Activated CD4-positive, alpha-beta T cell treated with anti-CD3 and anti-CD28 coated beads, Interleukin-2, amount 50 U/mL, for 24 hours (primary cell): ENCODE measurements at regions not wholly inside any gene's neighbourhood (a gene's known extent, or its start where the extent isn't known, plus 50 kb on each side); places are given as distances from the start of the nearest gene placed in this dataset.
"Not testable (repeated sequence)": the region's sequence is repeated elsewhere in the genome, so short reads cannot be mapped to it uniquely, and the experiment has no call there.

Experiments
- DNase-seq, 2 donors: peaks; one replicate each; pipeline ENCODE4 v3.0.0-alpha.2; 2020; ENCODE audit warnings: low read depth in 1 of 2, low spot score in 1 of 2

- DNase-seq: no peak
Measured at GRCh38 chr12:131333621-131334440, 377.1 kb upstream of the SFSWAP start.

DNA sequence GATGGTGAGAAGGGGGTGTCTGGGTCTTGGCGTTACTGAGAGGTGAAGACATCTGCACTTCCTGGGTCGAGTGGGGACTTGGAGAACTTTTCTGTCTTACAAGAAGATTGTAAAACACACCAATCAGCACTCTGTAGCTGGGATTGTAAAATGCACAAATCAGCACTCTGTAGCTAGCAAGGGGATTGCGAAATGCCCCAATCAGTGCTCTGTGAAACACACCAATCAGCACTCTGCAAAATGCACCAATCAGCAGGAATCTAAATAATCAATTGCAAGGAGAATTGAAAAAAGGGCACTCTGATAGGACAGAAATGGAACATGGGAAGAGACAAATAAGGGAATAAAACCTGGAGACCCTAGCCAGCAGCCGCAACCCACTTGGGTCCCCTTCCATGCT, 376.1 kb upstream of the SFSWAP start:
- no peak for DNase-seq

GRCh38 chr12:131335456-131335855, 375.4 kb upstream of the SFSWAP start:
- no peak for DNase-seq

- DNase-seq: not testable (repeated sequence)
Measured at GRCh38 chr12:131337861-131338260, 373.0 kb upstream of the SFSWAP start.

DNA sequence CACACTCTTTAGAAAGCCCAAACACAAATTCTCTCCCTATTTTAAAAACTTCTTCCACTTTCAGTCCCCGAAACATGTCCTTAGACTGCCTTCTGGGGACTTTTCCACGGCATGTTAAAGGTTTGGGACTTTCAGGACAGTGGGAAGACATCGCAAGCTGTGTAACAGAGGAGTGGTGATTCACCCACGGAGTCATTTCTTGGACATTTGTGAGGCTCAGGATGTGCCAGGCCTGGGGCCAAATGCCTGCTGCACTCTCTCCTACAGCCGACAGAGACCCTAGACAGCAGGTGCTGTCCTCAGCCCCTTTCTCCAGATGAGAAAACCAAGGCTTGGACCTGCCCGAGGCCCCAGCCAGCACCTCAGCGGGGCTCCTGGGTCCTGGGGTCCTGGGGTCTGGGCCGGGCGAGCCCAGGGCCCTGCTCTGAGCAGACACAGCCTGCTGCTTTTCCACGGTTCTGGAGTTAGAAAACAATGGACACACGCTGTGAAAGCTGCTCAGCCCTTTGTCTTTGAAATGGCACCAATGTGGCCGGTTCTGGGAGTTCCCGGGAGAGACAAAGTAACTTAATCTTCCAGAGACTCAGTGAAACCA, 370.2 kb upstream of the SFSWAP start:
- no peak for DNase-seq

GRCh38 chr12:131341608-131342007, 369.3 kb upstream of the SFSWAP start:
- not testable (repeated sequence) for DNase-seq

DNA sequence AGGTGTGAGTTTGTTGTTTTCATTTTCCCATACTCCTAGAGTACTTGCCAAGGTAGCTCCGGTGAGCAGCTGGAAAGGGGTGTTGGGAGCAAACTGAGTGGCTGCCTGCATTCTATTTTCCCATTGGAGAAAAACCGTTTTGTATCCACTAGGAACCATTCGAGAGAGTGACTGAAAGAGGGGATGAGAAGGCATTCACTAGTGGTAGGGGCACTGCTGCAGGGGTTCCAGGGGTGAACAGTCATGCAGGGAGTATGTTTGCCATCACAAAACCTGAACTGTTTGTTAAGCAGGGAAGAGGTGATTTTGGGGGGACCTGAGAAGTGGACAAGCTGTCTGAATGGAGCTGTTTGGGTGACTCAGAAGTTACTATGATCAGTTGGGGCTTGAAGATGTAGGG, 367.5 kb upstream of the SFSWAP start:
- not testable (repeated sequence) for DNase-seq

- DNase-seq: not testable (repeated sequence)
Measured at GRCh38 chr12:131344715-131345520, 366.0 kb upstream of the SFSWAP start.

GRCh38 chr12:131345521-131346436, 365.1 kb upstream of the SFSWAP start:
- DNase-seq: no peak

DNA sequence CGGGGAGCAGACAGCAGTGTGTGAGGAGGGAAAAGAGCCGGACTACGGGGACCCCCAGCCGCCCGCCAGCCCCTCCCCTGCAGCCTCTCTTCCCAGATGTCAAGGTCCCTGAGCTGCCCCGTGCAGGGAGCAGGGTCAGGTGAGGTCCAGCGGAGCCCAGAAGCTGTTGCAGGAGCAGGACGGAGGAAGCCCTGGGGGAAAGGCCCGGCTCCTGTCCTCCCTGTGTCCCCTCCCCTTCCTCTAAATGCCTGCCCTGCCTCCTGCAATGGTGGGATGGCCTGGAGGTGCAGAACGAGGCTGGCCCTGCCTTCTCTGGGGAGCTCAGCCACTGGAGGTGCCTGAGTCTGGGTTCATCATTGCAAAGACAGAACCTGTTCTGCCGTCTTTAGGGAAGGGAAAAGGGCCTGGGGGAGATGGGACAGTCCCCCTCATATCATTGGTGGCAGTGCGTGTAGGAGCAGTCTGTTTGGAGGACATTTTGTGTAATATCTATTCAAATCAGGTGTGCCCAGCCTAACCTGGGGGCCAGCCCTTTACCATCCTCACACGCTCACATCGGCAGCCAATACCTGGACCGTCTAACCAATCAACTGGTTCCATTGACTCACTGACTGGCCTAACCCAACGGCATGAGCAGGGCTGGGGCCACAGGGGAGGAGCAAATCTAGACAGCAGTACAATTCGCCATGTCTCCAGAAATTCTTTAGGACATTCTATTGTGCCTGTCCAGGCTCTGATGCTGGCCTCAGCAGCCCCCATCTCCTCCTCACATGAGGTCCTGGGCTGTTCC, 364.1 kb upstream of the SFSWAP start:
- DNase-seq: no peak

DNA sequence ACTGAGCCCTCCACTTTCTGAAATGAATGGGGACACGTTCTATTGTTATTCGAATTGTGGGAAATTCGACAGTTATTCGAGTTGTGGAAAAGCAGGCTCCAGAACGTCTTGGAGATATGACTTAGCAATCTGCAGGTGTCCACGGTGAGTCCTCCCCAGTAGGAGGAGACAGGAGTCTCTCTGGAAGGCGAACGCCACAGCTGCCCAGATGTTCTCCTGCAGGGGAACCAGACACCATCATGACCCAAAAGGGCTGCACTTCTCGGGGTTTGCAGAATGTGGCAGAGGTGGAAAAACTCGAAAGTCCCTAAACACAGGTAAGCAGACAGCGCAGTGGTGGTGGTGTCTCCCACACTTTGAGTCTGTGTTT, 363.6 kb upstream of the SFSWAP start:
- DNase-seq: no peak

DNA sequence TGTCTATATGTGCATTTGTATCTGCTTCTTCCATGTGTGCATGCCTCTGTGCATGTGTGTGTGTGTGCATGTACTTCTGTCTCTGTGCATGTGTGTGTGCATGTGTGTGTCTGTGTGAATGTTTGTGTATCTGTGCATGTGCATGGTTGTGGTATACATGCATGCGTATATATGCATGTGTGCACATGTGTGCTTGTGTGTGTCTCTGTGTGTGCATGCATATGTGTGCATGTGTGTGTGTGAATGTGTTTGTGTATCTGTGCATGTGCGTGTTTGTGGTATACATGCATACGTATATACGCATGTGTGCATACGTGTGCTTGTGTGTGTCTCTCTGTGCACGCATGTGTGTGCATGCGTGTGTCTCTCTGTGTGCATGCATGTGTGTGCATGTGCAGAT, 363.2 kb upstream of the SFSWAP start:
- DNase-seq: no peak

GRCh38 chr12:131348231-131348630, 362.7 kb upstream of the SFSWAP start:
- DNase-seq: no peak

DNA sequence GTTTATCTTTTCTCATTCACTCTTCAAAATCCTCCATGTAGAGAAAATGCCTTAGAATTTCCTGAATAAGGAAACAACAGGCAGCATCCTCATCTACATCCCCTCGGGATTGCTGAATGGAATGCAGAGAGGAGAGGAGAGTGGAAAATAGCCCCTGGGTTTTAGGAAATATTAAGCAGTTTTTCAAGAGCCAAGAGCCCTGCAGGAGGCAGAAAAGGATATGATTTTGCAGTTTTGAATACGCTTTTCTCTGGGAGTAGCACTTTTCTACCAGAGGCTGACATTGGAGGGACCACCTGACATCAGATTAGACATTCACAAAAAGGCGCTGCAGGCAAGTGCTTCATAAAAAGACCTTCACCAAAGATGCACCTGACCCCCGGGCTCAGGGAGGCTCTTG, 362.2 kb upstream of the SFSWAP start:
- no peak for DNase-seq

DNA sequence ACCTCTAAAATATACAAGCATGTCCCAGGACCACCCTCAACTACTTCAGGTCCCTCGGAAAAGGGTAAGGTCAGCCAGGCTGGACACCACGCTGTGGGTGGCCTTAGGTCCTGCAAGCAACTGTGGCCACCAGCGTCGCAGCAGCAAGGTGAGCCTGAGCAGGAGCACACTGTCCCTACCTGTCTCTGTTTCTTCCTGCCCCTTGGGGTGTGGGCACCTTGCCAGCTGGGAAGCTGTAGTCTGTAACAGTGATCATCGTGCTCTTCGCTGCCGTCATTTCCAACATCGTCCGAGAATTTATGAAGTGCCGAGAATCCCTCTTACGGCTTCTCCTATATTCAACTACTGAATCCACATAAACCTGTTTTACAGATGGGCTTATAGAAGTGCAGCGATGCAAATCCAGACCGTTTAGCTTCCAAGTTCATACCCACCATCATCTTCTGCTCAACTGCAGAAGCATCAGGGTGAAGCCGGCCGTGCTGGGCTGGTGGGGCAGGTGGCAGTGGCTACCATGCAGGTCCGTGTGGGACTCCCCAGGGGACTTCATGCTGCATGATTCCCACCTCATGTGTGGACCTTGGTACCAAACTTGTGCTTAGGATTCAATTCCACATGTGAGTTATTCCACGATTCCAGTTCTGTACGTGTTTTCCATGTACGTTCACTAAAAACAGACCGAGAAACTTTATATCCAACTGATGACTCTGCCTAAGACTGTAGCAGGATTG, 361.3 kb upstream of the SFSWAP start:
- no peak for DNase-seq

DNA sequence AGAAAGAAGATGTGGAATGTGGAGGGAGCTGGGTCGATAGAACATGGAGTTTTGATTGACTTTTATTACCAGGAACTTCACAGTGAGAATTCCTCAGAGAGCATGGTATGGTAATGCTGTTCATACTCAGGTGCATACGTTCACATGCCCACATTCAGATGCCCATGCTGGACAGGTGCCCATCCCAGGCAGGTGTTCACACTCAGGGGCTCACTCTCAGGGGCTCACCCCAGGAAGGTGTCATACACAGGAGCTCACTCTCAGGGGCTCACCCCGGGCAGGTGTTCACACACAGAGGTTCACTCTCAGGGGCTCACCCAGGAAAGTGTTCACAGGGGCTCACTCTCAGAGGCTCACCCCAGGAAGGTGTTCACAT, 360.0 kb upstream of the SFSWAP start:
- DNase-seq: no peak

- no peak for DNase-seq
Measured at GRCh38 chr12:131351319-131352028, 359.4 kb upstream of the SFSWAP start.

DNA sequence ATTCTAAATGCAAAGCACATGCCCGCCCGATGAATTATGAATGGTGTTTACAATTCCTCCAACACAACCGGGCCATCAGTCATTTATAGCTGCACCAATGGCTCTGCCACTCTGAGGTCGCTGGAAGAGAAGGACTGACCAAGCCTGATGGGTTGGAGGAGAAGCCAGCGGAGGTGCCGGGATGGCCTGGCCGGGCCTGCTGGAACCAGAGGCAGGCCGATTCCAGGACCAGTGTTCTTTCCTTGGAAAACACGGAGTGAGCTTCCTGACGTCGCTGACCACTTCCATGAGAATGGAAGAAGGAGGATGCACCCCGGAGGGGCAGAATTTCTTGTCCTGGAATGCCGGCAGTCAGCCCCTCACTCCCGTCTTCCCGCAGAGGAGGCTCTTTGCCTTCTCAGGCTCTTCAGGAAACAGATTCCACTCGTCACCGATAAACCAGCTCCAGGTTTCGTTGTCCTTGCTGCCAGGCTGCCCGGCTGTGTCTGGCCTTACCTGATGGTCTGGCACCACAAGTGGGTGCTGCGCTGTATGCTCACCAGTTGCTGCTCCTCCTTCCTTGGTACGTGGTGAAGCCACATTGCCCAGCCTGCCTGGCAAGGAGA, 358.5 kb upstream of the SFSWAP start:
- no peak for DNase-seq

- DNase-seq: no peak
Measured at GRCh38 chr12:131353376-131353775, 357.5 kb upstream of the SFSWAP start.
